Muscle layer of colon (tissue), 2 donors: ENCODE measurements at regions not wholly inside any gene's neighbourhood (a gene's known extent, or its start where the extent isn't known, plus 50 kb on each side); places are given as distances from the start of the nearest gene placed in this dataset.

Source experiments
- H3K27ac ChIP-seq: one replicate; pipeline ENCODE4 v1.7.0; 2013; ENCODE audit warnings: low read depth, mild to moderate bottlenecking, low read length, moderate library complexity
- H3K27me3 ChIP-seq, 2 donors: one replicate each; pipeline ENCODE4 v1.7.0; 2013; ENCODE audit warnings: low read length in 2 of 2, mild to moderate bottlenecking in 2 of 2; ENCODE audit not compliant: insufficient read depth in 2 of 2, control insufficient read depth in 1 of 2
- H3K36me3 ChIP-seq: one replicate; pipeline ENCODE4 v1.7.0; 2013; ENCODE audit warnings: mild to moderate bottlenecking, low read length; ENCODE audit not compliant: insufficient read depth
- H3K4me1 ChIP-seq: one replicate; pipeline ENCODE4 v1.7.0; 2013; ENCODE audit warnings: mild to moderate bottlenecking, low read length; ENCODE audit not compliant: insufficient read depth
- H3K4me3 ChIP-seq, 2 donors: one replicate each; pipeline ENCODE4 v1.7.0; 2013; ENCODE audit warnings: low read length in 2 of 2, low read depth in 1 of 2, mild to moderate bottlenecking in 1 of 2, moderate library complexity in 1 of 2
- H3K9ac ChIP-seq: one replicate; pipeline ENCODE4 v1.7.0; 2013; ENCODE audit warnings: low read length
- H3K9me3 ChIP-seq: one replicate; pipeline ENCODE4 v1.7.0; 2013; ENCODE audit warnings: mild to moderate bottlenecking, low read length
- donor health status: abdominal sarcoma.
- donor health status: Adenocarcinoma of cecum.

GRCh38 chr13:37339386-37339735, 233.9 kb upstream of the CSNK1A1L start:
- Histone ChIP-seq H3K4me1 (peaks cover 4% of the 10 kb centered on the region), H3K9me3 (no peaks in the 10 kb centered on the region), H3K4me3 (no peak overlapping the region), H3K36me3 (no peaks in the 10 kb centered on the region), H3K27ac (no peak overlapping the region), H3K9ac (no peak overlapping the region), H3K27me3 (no peaks in the 10 kb centered on the region)

DNA sequence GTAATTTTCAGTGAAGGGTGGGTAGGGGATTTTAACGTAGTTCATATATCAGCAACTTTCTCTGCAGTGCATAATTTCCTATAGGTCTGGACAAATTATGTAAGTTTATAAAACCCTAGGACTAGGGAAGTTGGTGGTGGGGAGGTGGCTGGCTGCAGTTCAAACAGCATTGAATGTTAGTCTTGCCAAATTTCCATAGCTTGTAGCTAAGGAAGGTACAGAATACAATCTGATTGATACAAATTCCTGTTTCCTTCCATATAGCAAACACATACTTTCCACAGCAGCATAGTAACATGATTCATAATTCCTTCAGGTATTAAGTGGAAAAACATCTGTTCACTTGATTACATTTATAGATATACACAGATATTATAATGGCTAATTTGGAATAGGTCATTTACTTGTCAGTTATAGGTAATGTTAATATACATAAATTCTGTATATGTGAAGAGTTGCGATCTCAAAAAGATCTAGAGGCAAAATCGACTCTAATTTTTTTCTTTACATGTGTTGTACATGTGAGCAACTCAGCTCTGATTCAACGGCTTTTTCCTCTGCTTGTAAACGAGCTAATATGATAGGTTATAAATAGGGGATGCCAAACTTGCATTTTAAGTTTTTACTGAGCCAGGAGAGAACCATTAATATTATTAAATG, 233.4 kb upstream of the CSNK1A1L start:
- H3K36me3 ChIP-seq: no peaks in the 10 kb centered on the region
- no peak overlapping the region for H3K27ac ChIP-seq
- no peak overlapping the region for H3K4me3 ChIP-seq
- no peaks in the 10 kb centered on the region for H3K27me3 ChIP-seq
- H3K9me3 ChIP-seq: no peaks in the 10 kb centered on the region
- no peak overlapping the region for H3K9ac ChIP-seq
- no peaks in the 10 kb centered on the region for H3K4me1 ChIP-seq

GRCh38 chr13:37326334-37326733, 220.9 kb upstream of the CSNK1A1L start:
- Histone ChIP-seq H3K9me3 (no peaks in the 10 kb centered on the region), H3K27ac (no peak overlapping the region), H3K9ac (no peak overlapping the region), H3K4me1 (peaks cover 10% of the 10 kb centered on the region), H3K36me3 (no peaks in the 10 kb centered on the region), H3K4me3 (no peak overlapping the region), H3K27me3 (no peaks in the 10 kb centered on the region)

DNA sequence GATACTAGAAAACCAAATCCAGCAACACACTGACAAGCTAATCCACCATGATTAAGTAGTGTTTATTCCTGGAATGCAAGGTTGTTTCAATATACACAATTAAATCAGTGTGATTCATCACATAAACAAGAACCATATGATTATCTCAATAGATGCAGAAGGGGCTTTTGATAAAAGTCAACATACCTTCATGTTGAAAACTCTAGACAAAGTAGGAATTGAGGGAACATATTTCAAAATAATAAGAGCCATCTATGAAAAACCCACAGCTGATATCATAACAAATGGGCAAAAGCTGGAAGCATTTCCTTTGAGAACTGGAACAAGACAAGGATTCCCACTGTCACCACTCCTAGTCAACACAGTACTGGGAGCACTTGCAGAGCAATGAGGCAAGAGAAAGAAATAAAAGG, 213.6 kb upstream of the CSNK1A1L start:
- Histone ChIP-seq H3K27me3 (no peaks in the 10 kb centered on the region), H3K27ac (no peak overlapping the region), H3K4me3 (no peak overlapping the region), H3K9ac (no peak overlapping the region), H3K36me3 (no peaks in the 10 kb centered on the region), H3K4me1 (no peaks in the 10 kb centered on the region), H3K9me3 (no peaks in the 10 kb centered on the region)

GRCh38 chr13:37316935-37317334, 211.5 kb upstream of the CSNK1A1L start:
- Histone ChIP-seq H3K9ac (no peak overlapping the region), H3K4me3 (no peak overlapping the region), H3K27ac (no peak overlapping the region), H3K27me3 (no peaks in the 10 kb centered on the region), H3K9me3 (no peaks in the 10 kb centered on the region), H3K4me1 (no peaks in the 10 kb centered on the region), H3K36me3 (no peaks in the 10 kb centered on the region)

GRCh38 chr13:37313372-37313771, 207.9 kb upstream of the CSNK1A1L start:
- no peak overlapping the region for H3K27ac ChIP-seq
- H3K4me1 ChIP-seq: no peaks in the 10 kb centered on the region

GRCh38 chr13:37306778-37307544, 201.5 kb upstream of the CSNK1A1L start:
- Histone ChIP-seq H3K4me3 (no peak overlapping the region), H3K9me3 (no peaks in the 10 kb centered on the region), H3K36me3 (no peaks in the 10 kb centered on the region), H3K9ac (no peak overlapping the region), H3K27me3 (no peaks in the 10 kb centered on the region), H3K4me1 (no peaks in the 10 kb centered on the region), H3K27ac (no peak overlapping the region)

More at GRCh38 chr13:37313372-37313771, 207.9 kb upstream of the CSNK1A1L start:
- H3K4me3 ChIP-seq: no peak overlapping the region
- H3K9me3 ChIP-seq: no peaks in the 10 kb centered on the region
- no peaks in the 10 kb centered on the region for H3K27me3 ChIP-seq
- no peak overlapping the region for H3K9ac ChIP-seq
- no peaks in the 10 kb centered on the region for H3K36me3 ChIP-seq

DNA sequence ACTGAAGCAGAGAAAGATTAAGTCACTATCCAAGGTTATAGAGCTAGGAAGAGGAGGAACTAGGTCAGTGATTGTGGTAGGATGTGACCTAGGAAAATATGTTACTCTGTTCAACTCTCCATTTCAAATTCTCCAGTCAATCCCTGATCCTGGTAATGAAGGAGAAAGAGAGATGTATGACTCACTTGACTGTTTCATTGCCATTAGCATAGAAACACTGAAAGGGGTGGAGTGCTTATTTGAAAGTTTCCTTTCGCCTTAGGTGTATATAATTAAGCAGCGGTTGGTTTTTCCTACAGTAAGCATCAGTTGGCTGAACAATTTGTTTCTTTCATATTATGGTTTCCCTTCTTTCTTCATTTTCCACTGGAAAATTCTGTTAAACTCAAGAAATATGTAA, 198.1 kb upstream of the CSNK1A1L start:
- Histone ChIP-seq H3K4me3 (no peak overlapping the region), H3K27ac (no peak overlapping the region), H3K27me3 (no peaks in the 10 kb centered on the region), H3K36me3 (no peaks in the 10 kb centered on the region), H3K4me1 (no peaks in the 10 kb centered on the region), H3K9ac (no peak overlapping the region), H3K9me3 (no peaks in the 10 kb centered on the region)

DNA sequence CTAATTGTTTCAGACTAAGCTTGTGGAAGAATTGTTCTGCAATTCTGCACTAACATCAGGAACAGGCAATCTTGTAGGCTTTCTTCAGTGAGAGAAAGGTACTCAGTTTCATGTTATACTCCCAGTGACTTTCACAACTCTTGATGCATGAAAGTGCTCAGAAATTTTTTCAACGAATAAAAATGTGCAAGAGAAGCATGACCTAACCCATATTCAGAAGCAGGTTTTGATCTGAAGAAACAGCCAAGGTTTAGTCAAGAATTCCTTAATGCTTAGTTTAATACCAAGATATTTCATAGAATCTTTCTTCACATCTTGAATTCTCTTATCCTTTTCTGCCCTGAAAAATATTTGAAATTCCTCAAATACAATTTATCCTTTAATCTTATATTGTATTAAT, 197.2 kb upstream of the CSNK1A1L start:
- no peak overlapping the region for H3K27ac ChIP-seq
- no peak overlapping the region for H3K9ac ChIP-seq
- no peaks in the 10 kb centered on the region for H3K9me3 ChIP-seq
- H3K36me3 ChIP-seq: no peaks in the 10 kb centered on the region
- no peaks in the 10 kb centered on the region for H3K27me3 ChIP-seq
- no peaks in the 10 kb centered on the region for H3K4me1 ChIP-seq
- no peak overlapping the region for H3K4me3 ChIP-seq

GRCh38 chr13:37295573-37295972, 190.1 kb upstream of the CSNK1A1L start:
- no peak overlapping the region for H3K4me3 ChIP-seq
- H3K27me3 ChIP-seq: no peaks in the 10 kb centered on the region
- no peaks in the 10 kb centered on the region for H3K4me1 ChIP-seq
- no peaks in the 10 kb centered on the region for H3K9me3 ChIP-seq
- H3K27ac ChIP-seq: no peak overlapping the region
- H3K36me3 ChIP-seq: no peaks in the 10 kb centered on the region
- H3K9ac ChIP-seq: no peak overlapping the region

GRCh38 chr13:37295071-37295470, 189.6 kb upstream of the CSNK1A1L start:
- H3K27ac ChIP-seq: no peak overlapping the region

GRCh38 chr13:37294472-37294871, 189.0 kb upstream of the CSNK1A1L start:
- Histone ChIP-seq H3K9ac (no peak overlapping the region), H3K36me3 (no peaks in the 10 kb centered on the region), H3K9me3 (no peaks in the 10 kb centered on the region), H3K4me3 (no peak overlapping the region), H3K4me1 (no peaks in the 10 kb centered on the region), H3K27ac (no peak overlapping the region), H3K27me3 (no peaks in the 10 kb centered on the region)

More at GRCh38 chr13:37295071-37295470, 189.6 kb upstream of the CSNK1A1L start:
- Histone ChIP-seq H3K4me3 (no peak overlapping the region), H3K9me3 (no peaks in the 10 kb centered on the region), H3K4me1 (no peaks in the 10 kb centered on the region), H3K27me3 (no peaks in the 10 kb centered on the region), H3K36me3 (no peaks in the 10 kb centered on the region), H3K9ac (no peak overlapping the region)
